B cell (primary cell): ENCODE measurements at regions not wholly inside any gene's neighbourhood (a gene's known extent, or its start where the extent isn't known, plus 50 kb on each side); places are given as distances from the start of the nearest gene placed in this dataset.

Experiments
- ATAC-seq: fragments of 200-7000 bp; cut with Tn5 transposase; one replicate; pipeline ENCODE4 v1.10.0; 2021; ENCODE audit warnings: low read depth, mild to moderate bottlenecking, moderate number of reproducible peaks, moderate library complexity
- CTCF ChIA-PET: fragments of 350-600 bp; sonication (Branson Sonifier 250); formaldehyde crosslinking; loops from one replicate; lab custom pipeline; 2021; ENCODE audit warnings: antibody characterized with exemption, inconsistent platforms; lab: Charles Lee
- POLR2A ChIA-PET: fragments of 350-600 bp; sonication (Branson Sonifier 250); formaldehyde crosslinking; loops from one replicate; lab custom pipeline; 2021; ENCODE audit warnings: antibody characterized with exemption; lab: Charles Lee
- DNase-seq: peaks from one replicate; pipeline ENCODE4 v3.0.0; 2013
- H2AFZ ChIP-seq: 2 replicates; pipeline ENCODE4 v1.6.1; 2012; ENCODE audit warnings: mild to moderate bottlenecking, low read depth, low read length; ENCODE audit not compliant: insufficient read depth, poor library complexity, severe bottlenecking
- H3K27ac ChIP-seq, 2 donors: 1 replicate in 1 of 2; 2 replicates in 1 of 2; pipeline ENCODE4 v1.5.1; 2012 to 2013; ENCODE audit warnings: low read length in 2 of 2, mild to moderate bottlenecking in 2 of 2, moderate library complexity in 1 of 2
- H3K27me3 ChIP-seq, 4 experiments: fragments of 200-600 bp in 1 of 4; sonication (generic) in 1 of 4; replicated peaks in 1 of 4; 1 replicate in 2 of 4; 2 replicates in 2 of 4; pipeline versions ENCODE4 v1.6.1 to v1.7.0; 2013 to 2016; ENCODE audit warnings: low read length in 3 of 4, mild to moderate bottlenecking in 2 of 4, mixed read lengths in 1 of 4, moderate library complexity in 1 of 4; ENCODE audit not compliant: insufficient read depth in 4 of 4, control insufficient read depth in 3 of 4; ENCODE audit errors: control extremely low read depth in 1 of 4
- H3K36me3 ChIP-seq, 2 experiments: replicated peaks in 1 of 2; 1 replicate in 1 of 2; 2 replicates in 1 of 2; pipeline versions ENCODE4 v1.6.1 to v1.7.1; 2013; ENCODE audit warnings: low read length in 1 of 2; ENCODE audit not compliant: insufficient read depth in 2 of 2, control insufficient read depth in 1 of 2; ENCODE audit errors: control extremely low read depth in 1 of 2, extremely low read depth in 1 of 2
- H3K4me1 ChIP-seq, 2 donors: fragments of 200-600 bp in 1 of 2; sonication (generic) in 1 of 2; 1 replicate in 1 of 2; 2 replicates in 1 of 2; pipeline versions ENCODE4 v1.5.1 to v1.6.1; 2013 to 2017; ENCODE audit warnings: low read length in 2 of 2; ENCODE audit not compliant: control insufficient read depth in 2 of 2, insufficient read depth in 2 of 2
- H3K4me2 ChIP-seq: replicated peaks from 2 replicates; pipeline ENCODE3; 2012; ENCODE audit warnings: mild to moderate bottlenecking, low read depth, low read length; ENCODE audit not compliant: poor library complexity, severe bottlenecking
- H3K4me3 ChIP-seq, 5 experiments: fragments of 200-600 bp in 1 of 5; sonication (generic) in 1 of 5; 1 replicate in 3 of 5; 2 replicates in 2 of 5; pipeline versions ENCODE4 v1.5.1 to v1.7.0; 2011 to 2016; ENCODE audit warnings: low read length in 4 of 5, mild to moderate bottlenecking in 4 of 5, low read depth in 2 of 5, control low read depth in 1 of 5, moderate library complexity in 1 of 5; ENCODE audit not compliant: insufficient read depth in 1 of 5; ENCODE audit errors: control extremely low read depth in 1 of 5, extremely low read depth in 1 of 5
- H3K79me2 ChIP-seq: fragments of 200-600 bp; sonication (generic); one replicate; pipeline ENCODE4 v1.6.0; 2016; ENCODE audit warnings: low read length; ENCODE audit not compliant: control insufficient read depth, insufficient read depth
- H3K9ac ChIP-seq: fragments of 200-600 bp; sonication (generic); 2 replicates; pipeline ENCODE4 v1.6.1; 2017; ENCODE audit warnings: mild to moderate bottlenecking, low read length, moderate library complexity
- H3K9me3 ChIP-seq, 3 donors: one replicate each; pipeline versions ENCODE4 v1.6.1 to v1.7.1; 2013; ENCODE audit warnings: low read length in 2 of 3; ENCODE audit not compliant: control insufficient read depth in 2 of 3, insufficient read depth in 1 of 3; ENCODE audit errors: control extremely low read depth in 1 of 3
- H4K20me1 ChIP-seq: 2 replicates; pipeline ENCODE4 v1.6.0; 2012; ENCODE audit warnings: mild to moderate bottlenecking, low read length; ENCODE audit not compliant: insufficient read depth, control insufficient read depth, poor library complexity, severe bottlenecking
- H3K27ac Mint-ChIP-seq: one replicate; pipeline ENCODE4 v1.8.0; 2021; ENCODE audit warnings: mixed read lengths
- H3K27me3 Mint-ChIP-seq: one replicate; pipeline ENCODE4 v1.8.0; 2021; ENCODE audit warnings: mixed read lengths
- H3K4me1 Mint-ChIP-seq: one replicate; pipeline ENCODE4 v1.8.0; 2021; ENCODE audit warnings: mixed read lengths
- H3K4me3 Mint-ChIP-seq: one replicate; pipeline ENCODE4 v1.8.0; 2021; ENCODE audit warnings: mixed read lengths
- H3K9me3 Mint-ChIP-seq: one replicate; pipeline ENCODE4 v1.8.0; 2022; ENCODE audit warnings: mixed read lengths; ENCODE audit not compliant: insufficient read depth
- CTCF ChIP-seq: fragments of 200-600 bp; IDR thresholded peaks from one replicate; pipeline ENCODE4 v1.8.0; 2022; ENCODE audit warnings: antibody characterized with exemption, mild to moderate bottlenecking
- EZH2 ChIP-seq: IDR thresholded peaks from 2 replicates; pipeline ENCODE4 v1.6.1; 2012; ENCODE audit warnings: borderline replicate concordance, low read depth, mild to moderate bottlenecking, moderate library complexity, low read length; ENCODE audit not compliant: insufficient read depth, poor library complexity, severe bottlenecking
- WGBS: methylation state at CpG from one replicate; pipeline ENCODE4 v1.1.5; 2013; ENCODE audit warnings: missing lambda C conversion rate; ENCODE audit not compliant: insufficient coverage; 5-methylcytosine and 5-hydroxymethylcytosine counted together
- intact Hi-C: fragments of 100-400 bp; cut with micrococcal nuclease; formaldehyde crosslinking; loops from one replicate; pipeline ENCODE4 v1.10.0; 2022

- DNase-seq (no peak), ATAC-seq (no peak)
- H3K27me3 ChIP-seq = no peaks in the 10 kb centered on the region
- CTCF ChIA-PET = no interaction called here
- TF ChIP-seq EZH2 (no peak), CTCF (no peak)
- H2AFZ ChIP-seq = no peak overlapping the region
- H3K9me3 ChIP-seq = peaks cover 0 to 36% (median 2%) of the 10 kb centered on the region in 3 donors
- H3K9ac ChIP-seq = no peak overlapping the region
- H3K4me2 ChIP-seq = no peak overlapping the region
- H3K27ac Mint-ChIP-seq = no peak overlapping the region
- peaks cover 17% of the 10 kb centered on the region for H3K9me3 Mint-ChIP-seq
- H3K4me1 Mint-ChIP-seq = no peaks in the 10 kb centered on the region
- H3K4me1 ChIP-seq = no peaks in the 10 kb centered on the region
- no peaks in the 10 kb centered on the region for H4K20me1 ChIP-seq
- no peak overlapping the region for H3K27ac ChIP-seq
- H3K36me3 ChIP-seq = no peaks in the 10 kb centered on the region
- 94% methylated on average over 21 of the region's 22 CpGs for WGBS
- intact Hi-C loops = no loop called here
- peaks cover 8% of the 10 kb centered on the region for H3K27me3 Mint-ChIP-seq
- H3K4me3 Mint-ChIP-seq = no peak overlapping the region
- no peaks in the 10 kb centered on the region for H3K79me2 ChIP-seq
- no peak overlapping the region for H3K4me3 ChIP-seq
- POLR2A ChIA-PET = no interaction called here
Observed at GRCh38 chr6:169378620-169379381, 125.2 kb upstream of the THBS2 start.

GRCh38 chr6:169376458-169376857, 122.8 kb upstream of the THBS2 start:
- Mint-ChIP-seq H3K4me1 (no peaks in the 10 kb centered on the region), H3K9me3 (peaks cover 11% of the 10 kb centered on the region), H3K27me3 (peaks cover 4% of the 10 kb centered on the region), H3K27ac (no peak overlapping the region), H3K4me3 (no peak overlapping the region)
- Histone ChIP-seq H3K4me2 (no peak overlapping the region), H3K79me2 (no peaks in the 10 kb centered on the region), H3K36me3 (no peaks in the 10 kb centered on the region), H3K4me1 (no peaks in the 10 kb centered on the region), H3K9me3 (peaks cover 0 to 40% (median 2%) of the 10 kb centered on the region in 3 donors), H3K27me3 (no peaks in the 10 kb centered on the region), H3K4me3 (no peak overlapping the region), H3K27ac (no peak overlapping the region), H3K9ac (no peak overlapping the region), H2AFZ (no peak overlapping the region), H4K20me1 (no peaks in the 10 kb centered on the region)
- 97% methylated on average over 6 of the region's 10 CpGs for WGBS
- TF ChIP-seq CTCF (no peak), EZH2 (no peak)
- ATAC-seq (no peak), DNase-seq (no peak)
- intact Hi-C loops = no loop called here
- ChIA-PET CTCF (no interaction called here), POLR2A (no interaction called here)
